HCT116 (cell line): ENCODE measurements at regions not wholly inside any gene's neighbourhood (a gene's known extent, or its start where the extent isn't known, plus 50 kb on each side); places are given as distances from the start of the nearest gene placed in this dataset.

Experiments used
- ATF3 ChIP-seq: IDR thresholded peaks from 2 replicates; pipeline ENCODE4 v1.6.1; 2012
- CTCF ChIP-seq, 3 experiments: fragments of 200-600 bp in 1 of 3; sonication (generic) in 1 of 3; IDR thresholded peaks in 2 of 3; conservative IDR thresholded peaks in 1 of 3; 2 replicates each; pipeline ENCODE4 v1.5.1; 2012 to 2017; ENCODE audit warnings: low read depth in 2 of 3, low read length in 2 of 3, antibody characterized with exemption in 1 of 3, borderline replicate concordance in 1 of 3, control low read depth in 1 of 3, mild to moderate bottlenecking in 1 of 3, mixed read lengths in 1 of 3, mixed run types in 1 of 3, moderate library complexity in 1 of 3; ENCODE audit not compliant: insufficient read depth in 1 of 3
- EGR1 ChIP-seq: IDR thresholded peaks from 2 replicates; pipeline ENCODE4 v1.6.1; 2012; ENCODE audit warnings: low read depth
- EZH2 ChIP-seq: fragments of 200-600 bp; sonication (generic); IDR thresholded peaks from 2 replicates; pipeline ENCODE4 v1.6.1; 2017; ENCODE audit warnings: antibody characterized with exemption, mixed run types
- EZH2phosphoT487 ChIP-seq: fragments of 200-600 bp; IDR thresholded peaks from 2 replicates; pipeline ENCODE4 v1.6.1; 2018; ENCODE audit warnings: antibody characterized with exemption, borderline replicate concordance
- POLR2A ChIP-seq: IDR thresholded peaks from 2 replicates; pipeline ENCODE4 v1.7.0; 2011; ENCODE audit warnings: borderline replicate concordance; ENCODE audit not compliant: insufficient read depth, insufficient read length; ENCODE audit errors: extremely low read depth
- POLR2AphosphoS5 ChIP-seq: IDR thresholded peaks from 2 replicates; pipeline ENCODE4 v1.6.1; 2011; ENCODE audit warnings: mild to moderate bottlenecking, low read depth, low read length, moderate library complexity
- RAD21 ChIP-seq: IDR thresholded peaks from 2 replicates; pipeline ENCODE4 v1.6.1; 2012; ENCODE audit warnings: low read depth, mild to moderate bottlenecking
- REST ChIP-seq: IDR thresholded peaks from 2 replicates; pipeline ENCODE4 v1.6.1; 2012; ENCODE audit warnings: low read depth
- YY1 ChIP-seq: IDR thresholded peaks from 2 replicates; pipeline ENCODE4 v1.6.1; 2011; ENCODE audit warnings: low read length, low read depth, moderate library complexity, mild to moderate bottlenecking; ENCODE audit not compliant: insufficient replicate concordance; ENCODE audit errors: extremely low read depth
- ZNF274 ChIP-seq: fragments of 200-500 bp; sonication (Bioruptor generic); IDR thresholded peaks from 2 replicates; pipeline ENCODE4 v1.6.1; 2014; ENCODE audit warnings: mild to moderate bottlenecking, low read depth, low read length, inconsistent platforms
- TF ChIP-seq, protein P1 (sequence below): IDR thresholded peaks from 2 replicates; pipeline ENCODE4 v1.6.1; 2011; ENCODE audit warnings: mild to moderate bottlenecking, low read length, moderate library complexity; ENCODE audit not compliant: insufficient replicate concordance; ENCODE audit errors: extremely low read depth

- TF ChIP-seq CTCF (IDR thresholded peaks at IDR 0.05 in 2 of 3, conservative IDR thresholded peaks at IDR 0.05 in 1 of 3; ENCODE audit: borderline replicate concordance in 1 of 3, insufficient read depth in 1 of 3, low read depth in 2 of 3, low read length in 2 of 3), result no peak
- no peak for TF ChIP-seq YY1
- TF ChIP-seq EGR1, result no peak
- no peak for TF ChIP-seq EZH2
- no peak for TF ChIP-seq RAD21
- no peak for TF ChIP-seq POLR2AphosphoS5
- no peak for TF ChIP-seq POLR2A
- no peak for TF ChIP-seq ATF3
- TF ChIP-seq ZNF274, result no peak
- TF ChIP-seq, protein P1, sequence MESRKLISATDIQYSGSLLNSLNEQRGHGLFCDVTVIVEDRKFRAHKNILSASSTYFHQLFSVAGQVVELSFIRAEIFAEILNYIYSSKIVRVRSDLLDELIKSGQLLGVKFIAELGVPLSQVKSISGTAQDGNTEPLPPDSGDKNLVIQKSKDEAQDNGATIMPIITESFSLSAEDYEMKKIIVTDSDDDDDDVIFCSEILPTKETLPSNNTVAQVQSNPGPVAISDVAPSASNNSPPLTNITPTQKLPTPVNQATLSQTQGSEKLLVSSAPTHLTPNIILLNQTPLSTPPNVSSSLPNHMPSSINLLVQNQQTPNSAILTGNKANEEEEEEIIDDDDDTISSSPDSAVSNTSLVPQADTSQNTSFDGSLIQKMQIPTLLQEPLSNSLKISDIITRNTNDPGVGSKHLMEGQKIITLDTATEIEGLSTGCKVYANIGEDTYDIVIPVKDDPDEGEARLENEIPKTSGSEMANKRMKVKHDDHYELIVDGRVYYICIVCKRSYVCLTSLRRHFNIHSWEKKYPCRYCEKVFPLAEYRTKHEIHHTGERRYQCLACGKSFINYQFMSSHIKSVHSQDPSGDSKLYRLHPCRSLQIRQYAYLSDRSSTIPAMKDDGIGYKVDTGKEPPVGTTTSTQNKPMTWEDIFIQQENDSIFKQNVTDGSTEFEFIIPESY, result no peak
- no peak for TF ChIP-seq REST
- no peak for TF ChIP-seq EZH2phosphoT487
These were observed 216.5 kb downstream of the SKIDA1 start for GRCh38 chr10:21308946-21309345.
